Omental fat pad (tissue), 3 donors: ENCODE measurements at regions not wholly inside any gene's neighbourhood (a gene's known extent, or its start where the extent isn't known, plus 50 kb on each side); places are given as distances from the start of the nearest gene placed in this dataset.

Experiments used
- ATAC-seq: fragments of 150-250 bp; one replicate; pipeline ENCODE4 v1.9.1; 2016; ENCODE audit warnings: mild to moderate bottlenecking, moderate library complexity; ENCODE audit not compliant: low FRiP score
- DNase-seq: peaks from one replicate; pipeline ENCODE4 v3.0.0-alpha.2; 2019; ENCODE audit warnings: low spot score
- CTCF ChIP-seq, 3 donors: fragments of 450-650 bp; IDR thresholded peaks; one replicate each; pipeline ENCODE4 v1.5.1; 2016 to 2017; ENCODE audit warnings: antibody characterized with exemption in 3 of 3, mild to moderate bottlenecking in 3 of 3, moderate library complexity in 2 of 3

GRCh38 chr14:55846826-55847446, 266.9 kb downstream of the KTN1 start:
- TF ChIP-seq CTCF (IDR thresholded peaks at IDR 0.05) = no peak
- DNase-seq (peak; percentile 26), ATAC-seq (peak; percentile 69)

- no peak for TF ChIP-seq CTCF (IDR thresholded peaks at IDR 0.05)
- DNase-seq (no peak), ATAC-seq (no peak)
Observed at GRCh38 chr14:55847766-55848165, 267.8 kb downstream of the KTN1 start.

- TF ChIP-seq CTCF (IDR thresholded peaks at IDR 0.05) = no peak
- ATAC-seq = no peak
- no peak for DNase-seq
Observed at GRCh38 chr14:55848964-55849363, 269.0 kb downstream of the KTN1 start.

GRCh38 chr14:55849833-55850232, 268.4 kb upstream of the PELI2 start:
- DNase-seq (no peak), ATAC-seq (no peak)
- TF ChIP-seq CTCF (IDR thresholded peaks at IDR 0.05) = no peak

- no peak for TF ChIP-seq CTCF (IDR thresholded peaks at IDR 0.05)
- DNase-seq = no peak
- no peak for ATAC-seq
Observed at GRCh38 chr14:55850825-55851241, 267.4 kb upstream of the PELI2 start.

- ATAC-seq (no peak), DNase-seq (no peak)
- TF ChIP-seq CTCF (IDR thresholded peaks at IDR 0.05) = no peak
Observed at GRCh38 chr14:55851301-55851700, 266.9 kb upstream of the PELI2 start.

- ATAC-seq (no peak), DNase-seq (no peak)
- no peak for TF ChIP-seq CTCF (IDR thresholded peaks at IDR 0.05)
Observed at GRCh38 chr14:55851961-55852360, 266.2 kb upstream of the PELI2 start.
